ENCODE measurements at regions not wholly inside any gene's neighbourhood (a gene's known extent, or its start where the extent isn't known, plus 50 kb on each side); places are given as distances from the start of the nearest gene placed in this dataset.
"Not testable (repeated sequence)": the region's sequence is repeated elsewhere in the genome, so short reads cannot be mapped to it uniquely, and the experiment has no call there.

GRCh38 chr5:116861666-116862065, 287.0 kb upstream of the SEMA6A start:
- H3K4me3 ChIP-seq (ENCODE audit: low read depth, low read length) = no peak overlapping the region
- DNase-seq (ENCODE audit: low read depth) = no peak

GRCh38 chr5:116861097-116861496, 286.5 kb upstream of the SEMA6A start:
- TF ChIP-seq, protein P1, sequence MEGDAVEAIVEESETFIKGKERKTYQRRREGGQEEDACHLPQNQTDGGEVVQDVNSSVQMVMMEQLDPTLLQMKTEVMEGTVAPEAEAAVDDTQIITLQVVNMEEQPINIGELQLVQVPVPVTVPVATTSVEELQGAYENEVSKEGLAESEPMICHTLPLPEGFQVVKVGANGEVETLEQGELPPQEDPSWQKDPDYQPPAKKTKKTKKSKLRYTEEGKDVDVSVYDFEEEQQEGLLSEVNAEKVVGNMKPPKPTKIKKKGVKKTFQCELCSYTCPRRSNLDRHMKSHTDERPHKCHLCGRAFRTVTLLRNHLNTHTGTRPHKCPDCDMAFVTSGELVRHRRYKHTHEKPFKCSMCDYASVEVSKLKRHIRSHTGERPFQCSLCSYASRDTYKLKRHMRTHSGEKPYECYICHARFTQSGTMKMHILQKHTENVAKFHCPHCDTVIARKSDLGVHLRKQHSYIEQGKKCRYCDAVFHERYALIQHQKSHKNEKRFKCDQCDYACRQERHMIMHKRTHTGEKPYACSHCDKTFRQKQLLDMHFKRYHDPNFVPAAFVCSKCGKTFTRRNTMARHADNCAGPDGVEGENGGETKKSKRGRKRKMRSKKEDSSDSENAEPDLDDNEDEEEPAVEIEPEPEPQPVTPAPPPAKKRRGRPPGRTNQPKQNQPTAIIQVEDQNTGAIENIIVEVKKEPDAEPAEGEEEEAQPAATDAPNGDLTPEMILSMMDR (IDR thresholded peaks at IDR 0.05; ENCODE audit: insufficient read depth, low read depth, low read length) = no peak
- DNase-seq (ENCODE audit: low read depth) = no peak
- H3K4me3 ChIP-seq (ENCODE audit: low read depth, low read length) = no peak overlapping the region

More at GRCh38 chr5:116861666-116862065, 287.0 kb upstream of the SEMA6A start:
- TF ChIP-seq, protein P1 (IDR thresholded peaks at IDR 0.05; ENCODE audit: insufficient read depth, low read depth, low read length) = no peak

DNA sequence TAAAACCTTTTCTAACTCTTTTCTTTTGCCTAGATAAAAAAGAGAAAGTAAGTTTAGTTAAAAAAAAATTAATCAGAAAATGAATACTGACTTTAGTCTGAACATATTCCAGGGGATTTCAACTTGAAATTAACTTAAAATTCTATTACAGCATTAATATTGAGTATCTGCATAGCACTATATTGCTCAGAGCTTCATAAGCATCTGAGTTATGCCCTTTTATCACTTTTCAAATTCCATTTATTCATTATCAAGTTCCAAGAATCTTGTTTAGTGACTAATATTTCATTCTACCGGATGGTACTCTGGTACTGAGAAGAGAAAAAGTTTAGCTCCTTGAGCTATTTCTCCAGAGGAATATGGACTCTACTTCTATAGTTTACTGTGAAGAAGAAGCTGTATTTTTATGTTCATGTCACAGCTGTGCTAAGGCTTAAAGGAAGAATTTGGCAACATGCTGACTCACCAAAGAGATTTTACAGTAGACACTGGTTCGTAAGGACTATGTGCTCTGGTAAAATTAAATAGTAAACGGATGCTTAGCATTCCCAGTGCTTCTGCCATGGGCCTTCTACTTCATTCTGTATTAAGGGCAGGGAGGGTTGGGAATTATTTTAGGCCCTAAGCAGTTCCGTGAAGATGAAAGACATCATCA, 285.2 kb upstream of the SEMA6A start:
- DNase-seq (ENCODE audit: low read depth) = peak; percentile 28
- TF ChIP-seq, protein P1 (IDR thresholded peaks at IDR 0.05; ENCODE audit: insufficient read depth, low read depth, low read length) = no peak
- no peak overlapping the region for H3K4me3 ChIP-seq (ENCODE audit: low read depth, low read length)

DNA sequence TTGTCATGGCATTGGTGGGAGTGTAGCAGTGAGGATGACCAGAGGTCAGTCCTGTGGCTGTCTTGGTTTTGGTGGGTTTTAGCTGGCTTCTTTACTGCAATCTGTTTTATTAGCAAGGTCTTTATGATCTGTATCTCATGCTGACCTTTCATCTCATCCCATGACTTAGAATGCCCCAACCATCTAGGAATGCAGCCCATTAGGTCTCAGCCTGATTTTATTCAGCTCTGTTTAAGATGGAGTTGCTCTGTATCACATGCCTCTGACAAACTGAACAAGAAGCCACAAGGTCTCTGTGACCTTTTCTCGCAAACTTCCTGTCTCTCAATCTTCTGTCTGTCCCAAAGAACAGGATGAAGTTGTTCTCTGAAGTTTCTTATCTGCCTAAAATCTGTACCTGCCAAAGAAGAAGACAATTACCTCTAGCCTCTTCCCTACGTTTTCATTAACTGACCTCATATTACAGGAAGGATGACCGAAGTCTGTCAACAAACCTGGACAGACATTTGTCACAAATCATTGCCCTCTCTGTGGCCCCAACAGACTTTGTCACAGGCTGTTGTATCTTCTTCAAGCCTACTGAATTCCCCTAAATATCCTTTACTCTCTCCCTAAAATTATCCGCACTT, 284.2 kb upstream of the SEMA6A start:
- TF ChIP-seq, protein P1 (IDR thresholded peaks at IDR 0.05; ENCODE audit: insufficient read depth, low read depth, low read length) = no peak
- H3K4me3 ChIP-seq (ENCODE audit: low read depth, low read length) = no peak overlapping the region
- DNase-seq (ENCODE audit: low read depth) = no peak

DNA sequence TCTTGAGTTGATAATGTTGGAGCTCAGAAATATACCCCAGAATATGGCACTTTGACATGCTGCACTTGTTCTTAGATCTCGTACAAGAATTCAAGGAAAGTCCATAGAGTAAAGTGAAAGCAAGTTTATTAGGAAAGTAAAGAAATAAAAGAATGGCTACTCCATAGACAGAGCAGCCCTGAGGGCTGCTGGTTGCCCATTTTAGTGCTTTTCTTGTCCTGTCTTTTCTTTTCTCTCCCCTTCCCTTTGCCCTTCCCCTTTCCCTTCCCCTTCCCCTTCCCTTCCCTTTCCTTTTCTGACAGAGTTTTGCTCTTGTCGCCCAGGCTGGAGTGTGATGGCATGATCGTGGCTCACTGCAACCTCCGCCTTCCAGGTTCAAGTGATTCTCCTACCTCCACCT, 283.4 kb upstream of the SEMA6A start:
- not testable (repeated sequence) for DNase-seq (ENCODE audit: low read depth); H3K4me3 ChIP-seq (ENCODE audit: low read depth, low read length)

DNA sequence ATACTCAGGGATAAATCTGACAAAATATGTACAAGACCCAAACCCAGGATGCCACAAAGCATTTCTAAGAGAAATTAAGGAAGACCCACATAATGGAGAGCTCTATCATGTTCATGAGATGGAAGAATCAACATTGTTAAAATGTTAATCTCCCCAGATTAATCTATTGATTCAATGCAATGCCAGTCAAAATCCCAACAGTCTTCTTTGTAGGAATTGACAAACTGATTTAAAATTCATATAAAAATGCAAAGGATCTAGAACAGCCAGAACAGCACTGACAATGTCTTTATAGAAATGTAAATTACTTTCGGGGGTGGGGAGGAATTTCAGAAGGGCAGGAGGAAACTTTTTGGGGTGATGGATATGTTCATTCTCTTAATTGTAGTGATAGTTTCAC, 281.6 kb upstream of the SEMA6A start:
- TF ChIP-seq, protein P1 (IDR thresholded peaks at IDR 0.05; ENCODE audit: insufficient read depth, low read depth, low read length) = no peak
- H3K4me3 ChIP-seq (ENCODE audit: low read depth, low read length) = no peak overlapping the region
- DNase-seq (ENCODE audit: low read depth) = no peak

GRCh38 chr5:116853992-116854391, 279.4 kb upstream of the SEMA6A start:
- DNase-seq (ENCODE audit: low read depth) = no peak
- H3K4me3 ChIP-seq (ENCODE audit: low read depth, low read length) = no peak overlapping the region
- TF ChIP-seq, protein P1 (IDR thresholded peaks at IDR 0.05; ENCODE audit: insufficient read depth, low read depth, low read length) = no peak
